OCI-LY1 (cell line): ENCODE measurements at regions not wholly inside any gene's neighbourhood (a gene's known extent, or its start where the extent isn't known, plus 50 kb on each side); places are given as distances from the start of the nearest gene placed in this dataset.
"Not testable (repeated sequence)": the region's sequence is repeated elsewhere in the genome, so short reads cannot be mapped to it uniquely, and the experiment has no call there.

Experiments
- EZH2 ChIP-seq: fragments of 200-600 bp; sonication (generic), shearing (Covaris generic); IDR thresholded peaks from 2 replicates; pipeline ENCODE4 v1.8.0; 2017; ENCODE audit warnings: borderline replicate concordance, mixed run types, mild to moderate bottlenecking, antibody characterized with exemption, low read length, moderate library complexity, mixed read lengths
- TF ChIP-seq, protein P1 (sequence below): fragments of 200-600 bp; sonication (generic), shearing (Covaris generic); IDR thresholded peaks from 2 replicates; pipeline ENCODE4 v1.5.1; 2017; ENCODE audit warnings: mild to moderate bottlenecking, antibody characterized with exemption, low read length, moderate library complexity, mixed read lengths

DNA sequence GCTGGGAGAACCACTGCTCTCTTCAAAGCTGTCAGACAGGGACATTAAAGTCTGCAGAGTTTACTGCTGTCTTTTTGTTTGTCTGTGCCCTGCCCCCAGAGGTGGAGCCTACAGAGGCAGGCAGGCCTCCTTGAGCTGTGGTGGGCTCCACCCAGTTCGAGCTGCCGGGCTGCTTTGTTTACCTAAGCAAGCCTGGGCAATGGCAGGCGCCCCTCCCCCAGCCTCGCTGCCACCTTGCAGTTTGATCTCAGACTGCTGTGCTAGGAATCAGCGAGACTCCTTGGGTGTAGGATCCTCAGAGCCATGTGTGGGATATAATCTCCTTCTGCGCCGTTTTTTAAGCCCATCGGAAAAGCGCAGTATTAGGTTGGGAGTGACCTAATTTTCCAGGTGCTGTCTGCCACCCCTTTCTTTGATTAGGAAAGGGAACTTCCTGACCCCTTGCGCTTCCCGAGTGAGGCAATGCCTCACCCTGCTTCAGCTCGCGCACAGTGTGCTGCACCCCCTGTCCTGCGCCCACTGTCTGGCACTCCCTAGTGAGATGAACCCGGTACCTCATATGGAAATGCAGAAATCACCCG, 298.3 kb upstream of the MIS18BP1 start:
- TF ChIP-seq, protein P1, sequence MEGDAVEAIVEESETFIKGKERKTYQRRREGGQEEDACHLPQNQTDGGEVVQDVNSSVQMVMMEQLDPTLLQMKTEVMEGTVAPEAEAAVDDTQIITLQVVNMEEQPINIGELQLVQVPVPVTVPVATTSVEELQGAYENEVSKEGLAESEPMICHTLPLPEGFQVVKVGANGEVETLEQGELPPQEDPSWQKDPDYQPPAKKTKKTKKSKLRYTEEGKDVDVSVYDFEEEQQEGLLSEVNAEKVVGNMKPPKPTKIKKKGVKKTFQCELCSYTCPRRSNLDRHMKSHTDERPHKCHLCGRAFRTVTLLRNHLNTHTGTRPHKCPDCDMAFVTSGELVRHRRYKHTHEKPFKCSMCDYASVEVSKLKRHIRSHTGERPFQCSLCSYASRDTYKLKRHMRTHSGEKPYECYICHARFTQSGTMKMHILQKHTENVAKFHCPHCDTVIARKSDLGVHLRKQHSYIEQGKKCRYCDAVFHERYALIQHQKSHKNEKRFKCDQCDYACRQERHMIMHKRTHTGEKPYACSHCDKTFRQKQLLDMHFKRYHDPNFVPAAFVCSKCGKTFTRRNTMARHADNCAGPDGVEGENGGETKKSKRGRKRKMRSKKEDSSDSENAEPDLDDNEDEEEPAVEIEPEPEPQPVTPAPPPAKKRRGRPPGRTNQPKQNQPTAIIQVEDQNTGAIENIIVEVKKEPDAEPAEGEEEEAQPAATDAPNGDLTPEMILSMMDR: not testable (repeated sequence)
- TF ChIP-seq EZH2: not testable (repeated sequence)
